Stimulated activated CD4-positive, alpha-beta T cell treated with anti-CD3 and anti-CD28 coated beads, Interleukin-4, amount 100 ng/mL, for 1 hour (primary cell): ENCODE measurements at regions not wholly inside any gene's neighbourhood (a gene's known extent, or its start where the extent isn't known, plus 50 kb on each side); places are given as distances from the start of the nearest gene placed in this dataset.

Source experiments
- DNase-seq: peaks from one replicate; pipeline ENCODE4 v3.0.0-alpha.2; 2020

GRCh38 chr20:50366270-50367103 is 143.7 kb upstream of the PTPN1 start:
- peak; percentile 22 for DNase-seq

GRCh38 chr20:50367104-50367674 is 143.0 kb upstream of the PTPN1 start:
- no peak for DNase-seq

- DNase-seq = no peak
These were observed 142.3 kb upstream of the PTPN1 start for GRCh38 chr20:50367739-50368375.

- DNase-seq = no peak
These were observed 141.8 kb upstream of the PTPN1 start for GRCh38 chr20:50368386-50368785.

GRCh38 chr20:50368813-50369224 is 141.4 kb upstream of the PTPN1 start:
- no peak for DNase-seq

GRCh38 chr20:50369225-50370035 is 140.8 kb upstream of the PTPN1 start:
- DNase-seq = no peak

GRCh38 chr20:50370036-50370566 is 140.1 kb upstream of the PTPN1 start:
- no peak for DNase-seq

GRCh38 chr20:50371878-50372769 is 138.1 kb upstream of the PTPN1 start:
- no peak for DNase-seq

- no peak for DNase-seq
These were observed 137.5 kb upstream of the PTPN1 start for GRCh38 chr20:50372770-50373088.

GRCh38 chr20:50373674-50374286 is 136.4 kb upstream of the PTPN1 start:
- DNase-seq = no peak

- DNase-seq = no peak
These were observed 135.6 kb upstream of the PTPN1 start for GRCh38 chr20:50374541-50375078.

GRCh38 chr20:50376179-50376887 is 133.8 kb upstream of the PTPN1 start:
- no peak for DNase-seq

- no peak for DNase-seq
These were observed 133.2 kb upstream of the PTPN1 start for GRCh38 chr20:50376888-50377459.

- no peak for DNase-seq
These were observed 131.8 kb upstream of the PTPN1 start for GRCh38 chr20:50378170-50379000.

GRCh38 chr20:50379049-50379990 is 130.9 kb upstream of the PTPN1 start:
- DNase-seq = no peak

- DNase-seq = no peak
These were observed 130.0 kb upstream of the PTPN1 start for GRCh38 chr20:50379991-50380696.

GRCh38 chr20:50380697-50381040 is 129.5 kb upstream of the PTPN1 start:
- DNase-seq = no peak
